ENCODE measurements at regions not wholly inside any gene's neighbourhood (a gene's known extent, or its start where the extent isn't known, plus 50 kb on each side); places are given as distances from the start of the nearest gene placed in this dataset.

DNA sequence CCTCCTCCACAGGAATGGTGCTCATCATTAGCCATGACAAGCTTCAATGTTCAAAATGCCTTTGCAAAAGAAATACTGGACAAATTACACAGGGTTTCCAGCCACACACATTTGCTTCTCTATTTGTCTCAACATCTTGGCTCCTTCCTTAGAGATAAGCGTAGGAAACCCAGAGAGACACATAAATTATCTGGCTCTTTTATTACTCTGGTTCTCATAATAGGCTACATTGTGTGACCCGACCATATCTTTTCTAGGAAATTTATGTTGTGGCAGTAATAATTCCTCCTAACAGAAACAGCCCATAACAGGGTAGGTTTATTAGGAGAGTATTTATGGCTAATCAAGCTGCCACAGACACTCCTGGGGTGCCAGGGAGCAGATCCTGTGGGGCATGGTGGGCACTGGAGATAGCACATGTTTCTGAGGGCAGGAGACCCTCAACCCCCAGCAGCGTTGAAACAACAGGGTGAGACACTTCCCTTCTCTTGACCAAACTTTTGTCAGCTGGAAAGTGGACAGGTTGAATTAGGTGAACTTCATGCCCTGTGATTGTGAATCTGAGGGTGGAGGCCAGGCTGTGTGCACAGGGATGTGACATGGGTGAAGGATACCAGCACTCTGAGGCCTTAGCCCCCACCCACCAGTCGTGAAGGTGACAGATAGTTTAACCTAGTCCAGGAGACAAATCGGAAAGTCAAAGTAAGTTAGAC, 295.9 kb upstream of the ZNF32 start:
- H3K27me3 Mint-ChIP-seq = peaks cover 6% of the 10 kb centered on the region
- H3K9me3 Mint-ChIP-seq (ENCODE audit: low read depth) = no peaks in the 10 kb centered on the region
- H3K36me3 Mint-ChIP-seq (ENCODE audit: insufficient read depth) = no peaks in the 10 kb centered on the region
- no peak overlapping the region for H3K4me3 Mint-ChIP-seq (ENCODE audit: low read depth)
- DNase-seq (ENCODE audit: low spot score, unreplicated experiment) = no peak
- no peaks in the 10 kb centered on the region for H3K4me1 Mint-ChIP-seq (ENCODE audit: low read depth)
- H3K27ac Mint-ChIP-seq = no peak overlapping the region
- TF ChIP-seq, protein P1, sequence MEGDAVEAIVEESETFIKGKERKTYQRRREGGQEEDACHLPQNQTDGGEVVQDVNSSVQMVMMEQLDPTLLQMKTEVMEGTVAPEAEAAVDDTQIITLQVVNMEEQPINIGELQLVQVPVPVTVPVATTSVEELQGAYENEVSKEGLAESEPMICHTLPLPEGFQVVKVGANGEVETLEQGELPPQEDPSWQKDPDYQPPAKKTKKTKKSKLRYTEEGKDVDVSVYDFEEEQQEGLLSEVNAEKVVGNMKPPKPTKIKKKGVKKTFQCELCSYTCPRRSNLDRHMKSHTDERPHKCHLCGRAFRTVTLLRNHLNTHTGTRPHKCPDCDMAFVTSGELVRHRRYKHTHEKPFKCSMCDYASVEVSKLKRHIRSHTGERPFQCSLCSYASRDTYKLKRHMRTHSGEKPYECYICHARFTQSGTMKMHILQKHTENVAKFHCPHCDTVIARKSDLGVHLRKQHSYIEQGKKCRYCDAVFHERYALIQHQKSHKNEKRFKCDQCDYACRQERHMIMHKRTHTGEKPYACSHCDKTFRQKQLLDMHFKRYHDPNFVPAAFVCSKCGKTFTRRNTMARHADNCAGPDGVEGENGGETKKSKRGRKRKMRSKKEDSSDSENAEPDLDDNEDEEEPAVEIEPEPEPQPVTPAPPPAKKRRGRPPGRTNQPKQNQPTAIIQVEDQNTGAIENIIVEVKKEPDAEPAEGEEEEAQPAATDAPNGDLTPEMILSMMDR (IDR thresholded peaks at IDR 0.05; ENCODE audit: unreplicated experiment) = no peak

DNA sequence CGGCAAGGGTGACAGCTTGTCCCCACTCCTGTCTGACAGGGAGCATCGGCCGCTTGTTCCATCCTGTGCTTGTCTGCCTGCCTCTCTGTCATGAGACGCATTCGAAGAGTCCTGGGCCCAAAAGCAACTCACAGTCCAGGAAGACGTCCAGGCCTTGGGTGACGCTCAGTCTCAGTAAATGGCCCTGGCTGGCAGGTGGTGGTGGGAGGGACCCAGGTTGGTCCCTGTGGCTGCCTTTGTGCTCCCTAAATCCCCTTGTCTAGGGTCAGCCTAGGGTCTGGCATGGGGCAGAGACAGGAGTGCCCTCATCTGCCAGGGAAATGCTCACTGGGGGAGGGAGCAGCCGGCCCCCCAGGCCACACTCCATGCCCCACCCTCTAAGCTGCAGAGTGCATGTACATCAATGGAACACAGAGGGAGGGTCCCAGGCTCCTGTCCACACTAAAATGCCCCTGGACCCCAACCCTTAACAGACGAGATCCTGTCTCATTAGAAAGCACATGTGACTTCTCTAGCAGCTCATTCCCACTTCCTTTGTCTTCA, 295.2 kb upstream of the ZNF32 start:
- Mint-ChIP-seq H3K27me3 (peaks cover 6% of the 10 kb centered on the region), H3K27ac (no peak overlapping the region), H3K4me3 (ENCODE audit: low read depth) (no peak overlapping the region), H3K9me3 (ENCODE audit: low read depth) (no peaks in the 10 kb centered on the region), H3K4me1 (ENCODE audit: low read depth) (no peaks in the 10 kb centered on the region), H3K36me3 (ENCODE audit: insufficient read depth) (no peaks in the 10 kb centered on the region)
- TF ChIP-seq, protein P1 (IDR thresholded peaks at IDR 0.05; ENCODE audit: unreplicated experiment) = no peak
- no peak for DNase-seq (ENCODE audit: low spot score, unreplicated experiment)

DNA sequence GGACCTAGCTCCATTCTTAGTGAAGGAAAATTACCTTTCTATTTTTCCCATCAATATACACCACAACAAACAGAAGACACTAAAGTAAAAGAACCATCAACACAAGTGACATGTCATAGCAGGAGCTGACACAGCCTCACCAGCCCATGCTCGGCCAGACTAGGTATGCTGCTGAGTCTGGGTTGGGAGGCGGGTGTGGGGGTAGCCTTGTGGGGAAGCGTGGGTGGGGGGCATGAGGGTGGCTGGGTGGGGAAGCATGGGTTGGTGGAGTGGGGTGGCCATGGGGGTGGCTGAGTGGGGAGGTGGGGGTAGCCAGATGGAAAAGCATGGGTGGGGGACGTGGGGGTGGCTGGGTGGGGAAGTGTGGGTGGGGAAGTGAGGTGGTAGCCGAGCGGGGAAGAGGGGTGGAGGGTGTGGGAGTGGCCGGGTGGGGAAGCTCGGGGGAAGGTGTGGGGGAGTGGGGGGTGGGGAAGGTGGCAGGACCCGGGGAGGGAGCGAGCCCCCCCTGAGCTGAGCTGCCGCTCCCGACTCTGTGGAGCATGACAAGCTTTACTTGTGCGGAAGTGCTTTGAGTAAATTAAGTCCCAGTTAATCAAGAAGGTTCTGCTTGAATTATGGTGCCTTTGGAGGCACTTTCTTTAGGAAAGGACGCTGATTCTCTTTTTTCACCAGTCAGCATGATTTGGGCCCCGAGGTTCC, 294.6 kb upstream of the ZNF32 start:
- Mint-ChIP-seq H3K9me3 (ENCODE audit: low read depth) (no peaks in the 10 kb centered on the region), H3K27ac (peak overlapping the region; percentile 29), H3K27me3 (peaks cover 6% of the 10 kb centered on the region), H3K4me1 (ENCODE audit: low read depth) (no peaks in the 10 kb centered on the region), H3K36me3 (ENCODE audit: insufficient read depth) (no peaks in the 10 kb centered on the region), H3K4me3 (ENCODE audit: low read depth) (no peak overlapping the region)
- TF ChIP-seq, protein P1 (IDR thresholded peaks at IDR 0.05; ENCODE audit: unreplicated experiment) = no peak
- DNase-seq (ENCODE audit: low spot score, unreplicated experiment) = no peak

DNA sequence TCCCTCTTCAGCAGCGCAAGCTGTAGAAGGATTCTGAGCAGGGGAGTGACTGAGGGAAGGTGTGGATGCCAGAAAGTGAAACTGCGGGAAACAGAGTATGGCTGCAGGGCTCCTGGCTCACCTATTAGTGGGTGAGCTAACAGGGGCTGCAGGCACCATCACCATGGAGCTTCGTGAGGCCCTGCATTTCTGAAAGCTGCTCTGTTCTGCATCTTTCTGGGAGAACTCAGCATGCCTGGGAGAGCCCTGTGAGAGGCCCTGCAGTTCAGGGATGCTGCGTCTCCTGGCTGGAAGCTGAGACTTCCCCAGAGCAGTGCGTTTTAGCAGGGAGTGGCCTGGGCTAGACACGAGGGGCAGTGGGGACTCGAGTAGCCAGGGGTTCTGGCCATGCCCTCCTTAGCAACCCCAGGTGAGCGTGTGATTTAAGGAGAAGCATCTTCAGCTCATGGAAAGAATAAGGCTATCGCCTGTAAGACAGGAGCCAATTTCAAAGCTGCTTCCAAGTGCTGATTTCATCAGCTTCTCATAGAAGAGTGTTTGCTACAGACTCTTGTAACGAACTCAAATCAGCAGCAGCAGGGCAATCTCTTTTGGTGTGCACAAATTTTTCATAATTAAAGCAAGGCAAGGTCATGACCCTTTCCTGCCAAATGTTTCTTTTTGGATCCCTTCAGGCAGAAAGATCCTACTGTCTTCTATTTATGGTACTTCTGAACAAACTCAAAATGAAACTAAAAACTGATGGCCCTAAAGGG, 293.6 kb upstream of the ZNF32 start:
- no peak overlapping the region for H3K27ac Mint-ChIP-seq
- no peak for DNase-seq (ENCODE audit: low spot score, unreplicated experiment)
- H3K4me1 Mint-ChIP-seq (ENCODE audit: low read depth) = no peaks in the 10 kb centered on the region
- H3K27me3 Mint-ChIP-seq = peaks cover 6% of the 10 kb centered on the region
- peaks cover 4% of the 10 kb centered on the region for H3K9me3 Mint-ChIP-seq (ENCODE audit: low read depth)
- H3K36me3 Mint-ChIP-seq (ENCODE audit: insufficient read depth) = no peaks in the 10 kb centered on the region
- TF ChIP-seq, protein P1 (IDR thresholded peaks at IDR 0.05; ENCODE audit: unreplicated experiment) = no peak
- H3K4me3 Mint-ChIP-seq (ENCODE audit: low read depth) = no peak overlapping the region
